Thymus (tissue), 11 donors: ENCODE measurements at regions not wholly inside any gene's neighbourhood (a gene's known extent, or its start where the extent isn't known, plus 50 kb on each side); places are given as distances from the start of the nearest gene placed in this dataset.
A peak's percentile ranks its signal among the peaks of the same experiment; 100 is the strongest.
"Not testable (repeated sequence)": the region's sequence is repeated elsewhere in the genome, so short reads cannot be mapped to it uniquely, and the experiment has no call there.

Experiments used
- DNase-seq, 9 donors: peaks; one replicate each; pipeline ENCODE4 v3.0.0-alpha.2; 2013; ENCODE audit warnings: low spot score in 9 of 9, low read depth in 6 of 9, missing footprints in 1 of 9
- H3K27ac ChIP-seq, 2 donors: one replicate each; pipeline ENCODE4 v1.5.1; 2013; ENCODE audit warnings: control low read depth in 1 of 2, low read depth in 1 of 2, low read length in 1 of 2, mild to moderate bottlenecking in 1 of 2, moderate library complexity in 1 of 2
- H3K27me3 ChIP-seq, 2 donors: one replicate each; pipeline ENCODE4 v1.5.1; 2013; ENCODE audit warnings: low read length in 1 of 2; ENCODE audit not compliant: control insufficient read depth in 2 of 2, insufficient read depth in 1 of 2
- H3K36me3 ChIP-seq, 2 donors: one replicate each; pipeline ENCODE4 v1.5.1; 2013; ENCODE audit warnings: low read length in 1 of 2, mild to moderate bottlenecking in 1 of 2, moderate library complexity in 1 of 2; ENCODE audit not compliant: control insufficient read depth in 2 of 2, insufficient read depth in 2 of 2
- H3K4me1 ChIP-seq, 2 donors: one replicate each; pipeline ENCODE4 v1.5.1; 2013; ENCODE audit warnings: low read length in 2 of 2; ENCODE audit not compliant: control insufficient read depth in 2 of 2, insufficient read depth in 2 of 2
- H3K4me3 ChIP-seq, 2 donors: one replicate each; pipeline ENCODE4 v1.5.1; 2013; ENCODE audit warnings: low read length in 2 of 2, control low read depth in 1 of 2, mild to moderate bottlenecking in 1 of 2
- H3K9me3 ChIP-seq, 2 donors: one replicate each; pipeline ENCODE4 v1.5.1; 2013; ENCODE audit warnings: low read length in 1 of 2, mild to moderate bottlenecking in 1 of 2; ENCODE audit not compliant: control insufficient read depth in 2 of 2, insufficient read depth in 1 of 2
- WGBS: extraction: QIAGEN DNeasy Blood & Tissue Kit; methylation state at CpG from one replicate; pipeline ENCODE4 v1.1.7; 2013; 5-methylcytosine and 5-hydroxymethylcytosine counted together
- donor health status: healthy.

DNA sequence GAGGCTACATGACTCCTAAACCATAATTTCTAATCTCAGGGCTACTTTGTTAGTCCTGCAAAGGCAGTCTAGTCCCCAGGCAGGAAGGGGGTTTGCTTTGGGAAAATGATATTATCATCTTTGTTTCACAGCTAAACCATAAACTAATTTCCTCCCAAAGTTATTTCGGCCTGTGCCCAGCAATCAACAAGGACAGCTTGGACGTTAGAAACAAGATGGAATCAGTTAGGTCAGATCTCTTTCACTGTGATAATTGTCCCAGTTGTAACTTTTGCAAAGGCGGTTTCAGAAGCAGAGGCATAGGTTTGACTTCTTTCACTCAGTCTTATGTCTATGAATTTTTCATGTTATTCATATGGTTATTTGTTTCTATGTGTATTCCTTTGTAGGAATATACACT is 119.1 kb downstream of the PPIAL4G start:
- not testable (repeated sequence) for H3K4me3 ChIP-seq, H3K36me3 ChIP-seq, H3K9me3 ChIP-seq, DNase-seq, H3K27ac ChIP-seq
- 98% methylated on average over 3 of the region's 3 CpGs for WGBS
- H3K4me1 ChIP-seq, result peaks cover 4 to 17% of the 10 kb centered on the region in 2 donors
- H3K27me3 ChIP-seq, result peaks cover 13 to 53% of the 10 kb centered on the region in 2 donors

DNA sequence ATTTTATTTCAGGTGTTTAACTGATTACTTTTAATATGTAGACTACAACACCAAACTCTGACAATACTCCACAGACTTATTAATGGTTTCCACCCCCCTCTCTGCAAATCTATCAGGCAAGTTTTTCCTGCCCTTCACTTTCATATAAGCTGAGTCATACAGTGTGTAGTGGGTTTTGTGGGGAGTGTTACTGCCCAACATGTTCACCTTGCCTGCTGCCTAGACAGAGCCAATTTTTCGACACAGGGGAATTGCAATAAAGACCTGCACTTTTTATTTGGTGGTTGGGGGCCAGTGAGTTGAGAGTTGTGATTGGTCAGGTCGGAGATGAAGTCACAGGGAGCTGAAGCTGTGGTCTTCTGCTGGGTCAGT is 119.7 kb downstream of the PPIAL4G start:
- Histone ChIP-seq H3K4me1 (peaks cover 4 to 17% of the 10 kb centered on the region in 2 donors), H3K4me3 (no peak overlapping the region), H3K27ac (no peak overlapping the region), H3K36me3 (no peaks in the 10 kb centered on the region), H3K27me3 (peaks cover 13 to 54% of the 10 kb centered on the region in 2 donors), H3K9me3 (no peaks in the 10 kb centered on the region)
- 67% methylated on average over 2 of the region's 2 CpGs for WGBS
- no peak for DNase-seq

DNA sequence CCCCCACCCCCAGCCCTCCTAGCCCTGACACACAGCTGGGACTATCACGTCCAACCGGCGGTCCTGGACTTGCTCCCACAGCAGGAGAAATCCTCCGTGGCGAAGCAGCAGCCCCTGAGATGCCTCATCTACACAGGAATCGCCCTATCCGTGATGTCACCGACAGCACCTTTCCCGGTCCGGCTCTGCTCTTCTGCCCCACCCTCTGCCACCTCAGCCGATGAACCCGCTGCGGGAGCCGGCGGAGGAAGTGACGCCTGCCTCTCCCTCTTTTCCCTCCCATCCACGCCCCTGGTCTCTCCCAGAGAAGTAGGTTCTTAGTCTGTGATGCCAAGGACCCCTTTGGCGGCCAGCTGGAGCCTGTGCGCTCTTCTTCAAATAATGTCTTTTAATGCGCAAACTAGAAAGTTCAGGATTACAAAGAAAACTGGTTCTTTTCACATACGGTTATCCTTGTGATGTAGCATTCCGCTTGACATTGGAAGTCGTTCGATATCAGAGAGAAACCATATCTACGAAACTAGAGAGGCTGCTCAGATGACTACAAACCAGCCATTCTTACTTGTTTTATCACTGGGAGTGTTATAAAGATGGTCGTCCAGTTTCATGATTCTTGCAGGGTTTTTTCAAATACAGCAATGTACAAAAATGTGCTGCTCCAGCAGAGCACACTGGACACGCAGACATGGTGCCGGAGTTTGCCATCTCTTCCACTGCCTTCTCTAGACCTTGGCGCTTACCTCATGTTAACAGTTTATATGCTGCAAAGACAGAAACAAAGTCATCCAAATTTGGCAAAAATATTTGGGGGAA is 120.3 kb downstream of the PPIAL4G start:
- no peak for DNase-seq
- no peaks in the 10 kb centered on the region for H3K9me3 ChIP-seq
- WGBS, result 40% methylated on average over 29 of the region's 29 CpGs

DNA sequence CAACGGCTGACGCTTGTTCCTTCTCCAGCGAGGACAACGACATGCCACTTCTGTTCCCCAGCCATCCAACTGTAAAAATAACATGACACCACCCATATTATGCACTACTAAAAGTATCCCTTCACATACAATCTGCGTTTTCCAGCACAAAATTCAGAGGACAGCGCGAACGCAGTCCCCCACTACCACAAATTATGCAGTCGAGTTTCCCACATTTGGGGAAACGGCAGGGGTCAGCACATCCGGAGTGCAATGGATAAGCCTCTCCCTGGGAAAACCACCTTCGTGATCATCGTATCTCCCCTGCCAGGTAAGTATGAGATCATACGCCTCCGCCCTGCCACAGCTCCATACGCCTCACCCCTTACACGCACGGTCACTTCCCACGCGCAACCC is 120.9 kb downstream of the PPIAL4G start:
- Histone ChIP-seq H3K4me1 (peaks cover 4 to 17% of the 10 kb centered on the region in 2 donors), H3K27ac (no peak overlapping the region), H3K9me3 (no peaks in the 10 kb centered on the region), H3K4me3 (peak overlapping the region in 1 of 2 donors; percentile 28), H3K27me3 (peaks cover 13 to 64% of the 10 kb centered on the region in 2 donors), H3K36me3 (no peaks in the 10 kb centered on the region)
- DNase-seq, result no peak
- WGBS, result 6% methylated on average over 20 of the region's 20 CpGs

More for the DNA sequence above, 120.3 kb downstream of the PPIAL4G start:
- Histone ChIP-seq H3K4me1 (peaks cover 4 to 17% of the 10 kb centered on the region in 2 donors), H3K27ac (no peak overlapping the region), H3K4me3 (no peak overlapping the region), H3K36me3 (no peaks in the 10 kb centered on the region), H3K27me3 (peaks cover 13 to 58% of the 10 kb centered on the region in 2 donors)

DNA sequence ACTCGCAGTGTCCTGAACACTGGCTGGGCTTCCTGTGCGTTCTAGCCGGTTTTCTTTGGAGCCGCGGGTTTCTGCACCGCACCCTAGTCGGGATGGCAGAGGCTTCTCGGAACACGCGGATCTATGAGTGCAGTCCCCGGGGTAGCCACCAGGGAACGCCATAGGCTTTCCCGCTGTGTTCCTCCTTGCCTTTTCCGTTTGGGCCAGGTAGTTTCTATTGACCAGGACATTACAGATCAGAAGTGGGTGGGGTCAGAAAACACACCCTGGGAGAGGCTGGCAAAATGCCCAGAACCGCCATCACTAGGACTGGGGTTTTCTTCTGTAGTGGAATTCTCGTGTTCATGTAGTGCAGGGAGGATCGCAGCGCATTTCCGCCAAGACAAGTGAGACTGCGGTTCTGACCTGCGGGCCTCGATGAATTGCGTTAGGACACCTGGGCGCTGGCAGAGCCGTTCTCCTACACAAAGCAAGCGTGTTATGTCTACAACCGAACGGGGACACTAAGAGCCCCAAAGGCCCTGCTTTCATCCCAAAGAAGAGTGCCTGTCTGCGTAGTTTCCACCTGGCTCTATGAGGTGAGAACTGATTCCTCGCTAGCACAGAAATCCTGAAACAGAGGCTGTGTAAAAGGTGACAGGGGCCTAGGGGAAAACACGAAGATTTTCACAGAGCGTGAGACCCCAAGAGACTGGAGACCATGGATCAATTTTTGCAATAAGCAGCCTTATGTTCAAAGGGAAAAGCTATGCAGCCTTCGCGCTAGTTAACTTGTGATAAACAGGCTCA is 121.5 kb downstream of the PPIAL4G start:
- 6% methylated on average over 34 of the region's 34 CpGs for WGBS
- Histone ChIP-seq H3K27me3 (peaks cover 16 to 70% of the 10 kb centered on the region in 2 donors), H3K4me3 (peak overlapping the region in 1 of 2 donors; percentile 28), H3K4me1 (peaks cover 4 to 17% of the 10 kb centered on the region in 2 donors)
- not testable (repeated sequence) for H3K36me3 ChIP-seq, H3K27ac ChIP-seq, H3K9me3 ChIP-seq
- DNase-seq, result peak in 2 of 9 donors; percentile 32 to 48

DNA sequence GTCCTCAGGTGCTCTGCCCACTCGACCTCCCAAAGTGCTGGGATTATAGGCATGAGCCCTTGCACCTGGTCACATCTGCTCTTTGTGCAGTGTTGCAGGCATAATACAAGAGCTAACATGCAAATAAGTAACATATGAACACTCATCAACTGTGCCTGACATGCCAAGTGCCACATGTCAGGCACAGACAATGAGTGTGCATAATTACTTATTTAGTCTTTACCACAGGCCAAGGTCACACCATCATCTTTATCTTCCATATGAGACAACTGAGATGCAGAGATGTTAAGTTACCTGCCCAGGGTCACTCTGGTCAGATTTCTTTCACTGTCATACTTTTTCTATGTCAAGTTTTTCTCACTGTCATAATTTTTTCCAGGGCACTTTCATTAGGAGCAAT is 126.1 kb downstream of the PPIAL4G start:
- Histone ChIP-seq H3K4me3 (no peak overlapping the region), H3K27me3 (peaks cover 34 to 90% of the 10 kb centered on the region in 2 donors), H3K36me3 (no peaks in the 10 kb centered on the region), H3K4me1 (peaks cover 3 to 10% of the 10 kb centered on the region in 2 donors), H3K27ac (no peak overlapping the region), H3K9me3 (no peaks in the 10 kb centered on the region)
- WGBS, result 94% methylated on average over 1 of the region's 1 CpG
- no peak for DNase-seq

DNA sequence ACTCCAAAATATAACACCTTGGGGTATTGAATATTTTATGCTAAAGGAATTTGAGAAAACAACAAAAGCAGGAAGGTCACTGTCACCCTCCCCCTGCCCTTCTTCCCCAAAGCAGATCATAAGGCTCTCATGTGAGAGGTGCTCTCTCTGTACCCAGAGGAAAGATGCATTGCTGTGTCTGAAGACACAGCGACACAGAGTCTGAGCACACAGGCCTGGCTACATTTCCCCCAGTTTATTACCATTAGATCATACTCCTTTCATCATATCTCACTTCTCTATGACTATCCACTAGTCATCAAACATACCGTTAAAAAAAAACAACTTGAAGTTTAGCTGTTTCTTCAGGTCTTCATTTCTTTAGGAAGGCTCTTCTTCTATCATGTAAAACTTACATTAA is 127.1 kb downstream of the PPIAL4G start:
- WGBS, result 99% methylated on average over 2 of the region's 2 CpGs
- H3K27me3 ChIP-seq, result peaks cover 30 to 90% of the 10 kb centered on the region in 2 donors
- DNase-seq, result no peak
- H3K4me3 ChIP-seq, result no peak overlapping the region
- H3K36me3 ChIP-seq, result no peaks in the 10 kb centered on the region
- no peak overlapping the region for H3K27ac ChIP-seq
- H3K4me1 ChIP-seq, result no peaks in the 10 kb centered on the region
- no peaks in the 10 kb centered on the region for H3K9me3 ChIP-seq

DNA sequence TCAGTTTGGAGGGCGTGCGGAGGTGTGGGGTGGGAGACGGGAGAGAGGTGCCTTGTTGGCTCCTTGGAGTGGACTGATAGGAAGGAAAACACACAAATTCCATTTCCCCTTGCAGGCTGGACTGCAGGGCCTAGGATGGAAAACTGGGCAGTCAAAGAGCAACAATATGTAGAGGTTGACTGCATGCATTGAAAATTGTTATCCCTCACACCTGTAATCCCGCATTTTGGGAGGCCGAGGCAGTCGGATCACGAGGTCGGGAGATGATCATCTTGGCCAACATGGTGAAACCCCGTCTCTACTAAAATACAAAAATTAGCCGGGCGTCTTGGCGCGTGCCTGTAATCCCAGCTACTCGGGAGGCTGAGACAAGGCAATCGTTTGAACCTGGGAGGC is 128.2 kb downstream of the PPIAL4G start:
- Histone ChIP-seq H3K36me3 (no peaks in the 10 kb centered on the region), H3K9me3 (no peaks in the 10 kb centered on the region), H3K4me1 (no peaks in the 10 kb centered on the region), H3K27me3 (peaks cover 30 to 90% of the 10 kb centered on the region in 2 donors), H3K27ac (no peak overlapping the region), H3K4me3 (no peak overlapping the region)
- 76% methylated on average over 15 of the region's 15 CpGs for WGBS
- DNase-seq, result no peak

DNA sequence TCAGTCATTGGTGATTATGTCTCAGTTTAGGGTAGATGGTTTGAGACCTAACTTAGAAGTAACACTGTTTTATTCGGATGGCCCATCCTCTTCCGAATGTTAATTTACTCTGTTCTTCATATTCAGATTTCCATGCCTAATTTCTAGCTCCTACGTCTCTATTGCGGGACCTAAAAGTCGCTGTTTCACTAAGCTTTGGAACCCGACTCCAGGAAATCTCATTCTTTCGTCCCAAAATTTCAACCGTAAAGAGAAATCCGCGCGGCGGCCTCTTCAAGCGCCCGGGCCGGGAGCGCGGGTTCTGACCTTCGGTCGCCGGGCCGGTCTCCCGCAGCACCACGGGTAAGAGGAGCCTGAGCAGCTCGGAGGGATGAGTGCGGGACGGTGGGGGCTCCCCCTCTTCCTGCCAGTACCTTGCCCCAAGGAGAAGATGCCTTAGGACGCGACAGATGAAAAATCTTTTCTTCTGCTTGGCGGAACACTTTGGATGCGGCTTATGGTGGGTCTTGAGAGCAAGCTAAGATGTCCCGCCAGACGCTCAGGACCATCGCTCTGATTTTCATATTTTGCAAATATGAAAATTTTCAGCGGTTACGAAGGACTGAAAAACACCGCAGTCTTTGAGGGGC is 128.7 kb downstream of the PPIAL4G start:
- DNase-seq, result no peak
- Histone ChIP-seq H3K27me3 (peaks cover 30 to 87% of the 10 kb centered on the region in 2 donors), H3K4me3 (no peak overlapping the region), H3K36me3 (no peaks in the 10 kb centered on the region), H3K9me3 (no peaks in the 10 kb centered on the region), H3K4me1 (no peaks in the 10 kb centered on the region), H3K27ac (no peak overlapping the region)
- 31% methylated on average over 36 of the region's 36 CpGs for WGBS
